SJSA1 (cell line): ENCODE measurements at regions not wholly inside any gene's neighbourhood (a gene's known extent, or its start where the extent isn't known, plus 50 kb on each side); places are given as distances from the start of the nearest gene placed in this dataset.
A peak's percentile ranks its signal among the peaks of the same experiment; 100 is the strongest.

Experiments used
- DNase-seq, 2 experiments: peaks; one replicate each; pipeline ENCODE4 v3.0.0-alpha.2; 2015 to 2020; ENCODE audit warnings: low spot score in 2 of 2, low read depth in 1 of 2
- H3K27ac ChIP-seq: fragments of 250-450 bp; sonication (Bioruptor Pico); 2 replicates; pipeline ENCODE4 v1.5.1; 2020; ENCODE audit warnings: mild to moderate bottlenecking, moderate library complexity
- H3K27me3 ChIP-seq: fragments of 250-450 bp; sonication (Bioruptor Pico); replicated peaks from 2 replicates; pipeline ENCODE4 v1.5.1; 2020; ENCODE audit warnings: mild to moderate bottlenecking, moderate library complexity
- H3K36me3 ChIP-seq: fragments of 250-450 bp; sonication (Bioruptor Pico); 2 replicates; pipeline ENCODE4 v1.5.1; 2020; ENCODE audit warnings: mild to moderate bottlenecking
- H3K4me1 ChIP-seq: fragments of 250-450 bp; sonication (Bioruptor Pico); replicated peaks from 2 replicates; pipeline ENCODE4 v1.6.1; 2021; ENCODE audit warnings: mild to moderate bottlenecking
- H3K4me3 ChIP-seq: fragments of 250-450 bp; sonication (Bioruptor Pico); 2 replicates; pipeline ENCODE4 v1.5.1; 2020; ENCODE audit warnings: mild to moderate bottlenecking
- H3K9me3 ChIP-seq: fragments of 250-450 bp; sonication (Bioruptor Pico); replicated peaks from 2 replicates; pipeline ENCODE4 v1.5.1; 2020; ENCODE audit warnings: mild to moderate bottlenecking

- Histone ChIP-seq H3K27me3 (no peaks in the 10 kb centered on the region), H3K4me1 (peaks cover 40% of the 10 kb centered on the region), H3K36me3 (no peaks in the 10 kb centered on the region), H3K9me3 (0 out of 2 replicates have a peak, but pooled peaks cover 3% of the 10 kb centered on the region), H3K4me3 (no peak overlapping the region), H3K27ac (no peak overlapping the region; the same call in 1 of the 2 replicates)
- no peak for DNase-seq
Observed at GRCh38 chr15:67914028-67914427, 74.2 kb upstream of the RNU6-1 start.

GRCh38 chr15:67914537-67915460 is 75.0 kb upstream of the RNU6-1 start:
- peak; percentile 73 to 75 for DNase-seq

GRCh38 chr15:67915461-67916374 is 75.9 kb upstream of the RNU6-1 start:
- Histone ChIP-seq H3K4me1 (peaks cover 40% of the 10 kb centered on the region), H3K4me3 (no peak overlapping the region), H3K27me3 (no peaks in the 10 kb centered on the region), H3K36me3 (no peaks in the 10 kb centered on the region), H3K27ac (peak overlapping the region; percentile 56), H3K9me3 (no peaks in the 10 kb centered on the region)
- peak; percentile 45 to 66 for DNase-seq

More at GRCh38 chr15:67914537-67915460, 75.0 kb upstream of the RNU6-1 start:
- H3K9me3 ChIP-seq: 0 out of 2 replicates have a peak, but pooled peaks cover 1% of the 10 kb centered on the region
- no peaks in the 10 kb centered on the region for H3K27me3 ChIP-seq
- no peaks in the 10 kb centered on the region for H3K36me3 ChIP-seq
- peaks cover 40% of the 10 kb centered on the region for H3K4me1 ChIP-seq
- H3K4me3 ChIP-seq: no peak overlapping the region
- peak overlapping the region; percentile 56 for H3K27ac ChIP-seq

GRCh38 chr15:67916565-67916964 is 76.7 kb upstream of the RNU6-1 start:
- Histone ChIP-seq H3K36me3 (no peaks in the 10 kb centered on the region), H3K27ac (peak overlapping the region; percentile 56; the same call in 1 of the 2 replicates), H3K4me3 (no peak overlapping the region), H3K4me1 (peaks cover 40% of the 10 kb centered on the region), H3K9me3 (no peaks in the 10 kb centered on the region), H3K27me3 (no peaks in the 10 kb centered on the region)
- no peak for DNase-seq

GRCh38 chr15:67917037-67917436 is 77.2 kb upstream of the RNU6-1 start:
- no peak overlapping the region for H3K27ac ChIP-seq
- no peak overlapping the region for H3K4me3 ChIP-seq
- H3K36me3 ChIP-seq: no peaks in the 10 kb centered on the region
- H3K27me3 ChIP-seq: no peaks in the 10 kb centered on the region
- peaks cover 40% of the 10 kb centered on the region for H3K4me1 ChIP-seq
- no peak for DNase-seq
- no peaks in the 10 kb centered on the region for H3K9me3 ChIP-seq

GRCh38 chr15:67917636-67918035 is 77.8 kb upstream of the RNU6-1 start:
- DNase-seq: no peak
- H3K27me3 ChIP-seq: no peaks in the 10 kb centered on the region
- H3K27ac ChIP-seq: no peak overlapping the region
- H3K4me3 ChIP-seq: no peak overlapping the region
- no peaks in the 10 kb centered on the region for H3K9me3 ChIP-seq
- H3K4me1 ChIP-seq: peaks cover 40% of the 10 kb centered on the region
- H3K36me3 ChIP-seq: no peaks in the 10 kb centered on the region

- Histone ChIP-seq H3K27ac (no peak overlapping the region), H3K4me1 (peaks cover 40% of the 10 kb centered on the region), H3K36me3 (no peaks in the 10 kb centered on the region), H3K4me3 (no peak overlapping the region), H3K27me3 (no peaks in the 10 kb centered on the region), H3K9me3 (no peaks in the 10 kb centered on the region)
- no peak for DNase-seq
Observed at GRCh38 chr15:67918205-67918861, 78.5 kb upstream of the RNU6-1 start.

GRCh38 chr15:67920524-67921240 is 80.8 kb upstream of the RNU6-1 start:
- no peak overlapping the region for H3K27ac ChIP-seq
- H3K27me3 ChIP-seq: no peaks in the 10 kb centered on the region
- no peaks in the 10 kb centered on the region for H3K36me3 ChIP-seq
- no peak overlapping the region for H3K4me3 ChIP-seq
- no peaks in the 10 kb centered on the region for H3K9me3 ChIP-seq
- DNase-seq: no peak
- peaks cover 20% of the 10 kb centered on the region for H3K4me1 ChIP-seq

- Histone ChIP-seq H3K4me1 (peaks cover 14% of the 10 kb centered on the region), H3K4me3 (no peak overlapping the region), H3K27ac (no peak overlapping the region), H3K36me3 (no peaks in the 10 kb centered on the region), H3K27me3 (no peaks in the 10 kb centered on the region), H3K9me3 (no peaks in the 10 kb centered on the region)
- DNase-seq: no peak
Observed at GRCh38 chr15:67922106-67922675, 82.3 kb upstream of the RNU6-1 start.

- Histone ChIP-seq H3K36me3 (no peaks in the 10 kb centered on the region), H3K27ac (no peak overlapping the region), H3K9me3 (no peaks in the 10 kb centered on the region), H3K4me3 (no peak overlapping the region), H3K27me3 (no peaks in the 10 kb centered on the region), H3K4me1 (peaks cover 20% of the 10 kb centered on the region)
- no peak for DNase-seq
Observed at GRCh38 chr15:67922971-67923945, 83.4 kb upstream of the RNU6-1 start.

GRCh38 chr15:67924359-67924974 is 84.6 kb upstream of the RNU6-1 start:
- Histone ChIP-seq H3K4me3 (no peak overlapping the region), H3K4me1 (peaks cover 23% of the 10 kb centered on the region), H3K27me3 (no peaks in the 10 kb centered on the region), H3K9me3 (no peaks in the 10 kb centered on the region), H3K36me3 (no peaks in the 10 kb centered on the region), H3K27ac (no peak overlapping the region)
- no peak for DNase-seq
